Thyroid gland (tissue), 4 donors: ENCODE measurements at regions not wholly inside any gene's neighbourhood (a gene's known extent, or its start where the extent isn't known, plus 50 kb on each side); places are given as distances from the start of the nearest gene placed in this dataset.

Experiments used
- DNase-seq, 2 donors: peaks; one replicate each; pipeline ENCODE4 v3.0.0-alpha.2; 2019
- H3K27ac ChIP-seq, 3 donors: fragments of 200-600 bp; sonication (generic); 1 replicate in 2 of 3; 2 replicates in 1 of 3; pipeline ENCODE4 v1.5.1; 2016 to 2019; ENCODE audit warnings: mild to moderate bottlenecking in 1 of 3, moderate library complexity in 1 of 3
- H3K27me3 ChIP-seq: fragments of 200-600 bp; sonication (generic); one replicate; pipeline ENCODE4 v1.5.1; 2019
- H3K36me3 ChIP-seq, 2 donors: fragments of 200-600 bp; sonication (generic); one replicate each; pipeline ENCODE4 v1.5.1; 2016 to 2019
- H3K4me1 ChIP-seq, 2 donors: fragments of 200-600 bp; sonication (generic); one replicate each; pipeline ENCODE4 v1.5.1; 2017 to 2019
- H3K4me3 ChIP-seq, 3 donors: fragments of 200-600 bp; sonication (generic); replicated peaks in 1 of 3; 1 replicate in 2 of 3; 2 replicates in 1 of 3; pipeline ENCODE4 v1.5.1; 2016; ENCODE audit warnings: mild to moderate bottlenecking in 1 of 3
- H3K9me3 ChIP-seq: fragments of 200-600 bp; sonication (generic); one replicate; pipeline ENCODE4 v1.5.1; 2017
- POLR2A ChIP-seq, 2 donors: fragments of 450-650 bp; IDR thresholded peaks; one replicate each; pipeline ENCODE4 v1.6.1; 2017; ENCODE audit warnings: antibody characterized with exemption in 2 of 2, mild to moderate bottlenecking in 2 of 2, moderate library complexity in 1 of 2
- WGBS, 2 donors: methylation state at CpG; one replicate each; pipeline ENCODE4 v1.1.5; 2017; 5-methylcytosine and 5-hydroxymethylcytosine counted together
- intact Hi-C: fragments of 100-400 bp; cut with DNase I; formaldehyde crosslinking; loops from one replicate; pipeline ENCODE4 v1.15.1; 2023
- TF ChIP-seq, protein P1 (sequence below), 6 experiments: fragments of 200-600 bp in 3 of 6; fragments of 450-650 bp in 3 of 6; sonication (generic) in 3 of 6; IDR thresholded peaks; one replicate each; pipeline ENCODE4 v1.5.1; 2016 to 2019; ENCODE audit warnings: antibody characterized with exemption in 6 of 6, mild to moderate bottlenecking in 2 of 6, inconsistent platforms in 1 of 6, moderate library complexity in 1 of 6

DNA sequence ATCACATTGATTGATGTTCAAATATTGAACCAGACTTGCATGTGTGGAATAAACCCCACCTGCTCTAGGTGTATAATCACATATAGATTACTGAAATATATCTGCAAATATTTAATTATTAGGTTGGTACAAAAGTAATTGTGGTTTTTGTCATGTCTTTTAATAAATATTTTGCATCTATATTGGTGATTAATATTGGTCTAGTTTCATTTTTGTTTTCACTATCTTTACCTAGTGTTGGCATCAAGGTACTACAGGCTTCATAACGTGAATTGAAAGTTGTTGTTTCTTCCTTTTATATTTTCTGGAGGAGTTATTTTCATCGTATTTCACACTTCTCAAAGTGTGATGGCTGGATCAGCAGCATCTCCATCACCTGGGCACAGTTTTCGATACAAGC is 740.0 kb upstream of the TMEM132C start:
- intact Hi-C loops = no loop called here
- WGBS, 2 donors = 76 to 83% methylated on average over 3 of the region's 3 CpGs

DNA sequence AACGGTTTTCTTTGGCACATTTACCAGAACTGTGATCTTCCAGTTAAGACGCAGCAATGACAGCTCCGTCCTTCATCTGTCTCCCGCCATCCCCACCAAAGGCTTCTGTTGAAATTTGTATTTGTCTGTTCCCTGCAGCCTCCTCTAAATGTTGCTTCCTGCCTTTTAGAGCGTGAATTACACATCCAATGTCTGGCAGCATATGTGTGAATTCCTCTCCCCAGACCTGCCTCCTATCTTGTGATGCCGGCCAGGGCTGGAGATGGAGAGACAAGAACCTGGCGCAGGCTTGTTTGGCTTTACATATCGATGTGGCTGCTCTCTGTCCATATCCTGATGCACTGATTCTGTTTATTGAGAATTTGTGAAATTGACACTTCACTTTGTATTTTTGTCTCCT is 738.4 kb upstream of the TMEM132C start:
- no peaks in the 10 kb centered on the region for H3K36me3 ChIP-seq
- no peak for DNase-seq
- H3K4me3 ChIP-seq = no peak overlapping the region
- H3K27ac ChIP-seq = no peak overlapping the region
- TF ChIP-seq POLR2A (IDR thresholded peaks at IDR 0.05) = no peak
- TF ChIP-seq, protein P1, sequence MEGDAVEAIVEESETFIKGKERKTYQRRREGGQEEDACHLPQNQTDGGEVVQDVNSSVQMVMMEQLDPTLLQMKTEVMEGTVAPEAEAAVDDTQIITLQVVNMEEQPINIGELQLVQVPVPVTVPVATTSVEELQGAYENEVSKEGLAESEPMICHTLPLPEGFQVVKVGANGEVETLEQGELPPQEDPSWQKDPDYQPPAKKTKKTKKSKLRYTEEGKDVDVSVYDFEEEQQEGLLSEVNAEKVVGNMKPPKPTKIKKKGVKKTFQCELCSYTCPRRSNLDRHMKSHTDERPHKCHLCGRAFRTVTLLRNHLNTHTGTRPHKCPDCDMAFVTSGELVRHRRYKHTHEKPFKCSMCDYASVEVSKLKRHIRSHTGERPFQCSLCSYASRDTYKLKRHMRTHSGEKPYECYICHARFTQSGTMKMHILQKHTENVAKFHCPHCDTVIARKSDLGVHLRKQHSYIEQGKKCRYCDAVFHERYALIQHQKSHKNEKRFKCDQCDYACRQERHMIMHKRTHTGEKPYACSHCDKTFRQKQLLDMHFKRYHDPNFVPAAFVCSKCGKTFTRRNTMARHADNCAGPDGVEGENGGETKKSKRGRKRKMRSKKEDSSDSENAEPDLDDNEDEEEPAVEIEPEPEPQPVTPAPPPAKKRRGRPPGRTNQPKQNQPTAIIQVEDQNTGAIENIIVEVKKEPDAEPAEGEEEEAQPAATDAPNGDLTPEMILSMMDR (IDR thresholded peaks at IDR 0.05) = no peak
- H3K27me3 ChIP-seq = no peaks in the 10 kb centered on the region
- no peaks in the 10 kb centered on the region for H3K9me3 ChIP-seq
- 72 to 73% methylated on average over 8 of the region's 8 CpGs for WGBS, 2 donors
- H3K4me1 ChIP-seq = no peaks in the 10 kb centered on the region
- intact Hi-C loops = no loop called here

More for the DNA sequence above, 740.0 kb upstream of the TMEM132C start:
- no peak overlapping the region for H3K27ac ChIP-seq
- DNase-seq = no peak
- H3K4me3 ChIP-seq = no peak overlapping the region
- no peaks in the 10 kb centered on the region for H3K4me1 ChIP-seq
- no peaks in the 10 kb centered on the region for H3K9me3 ChIP-seq
- H3K27me3 ChIP-seq = no peaks in the 10 kb centered on the region
- no peak for TF ChIP-seq POLR2A (IDR thresholded peaks at IDR 0.05)
- TF ChIP-seq, protein P1 (IDR thresholded peaks at IDR 0.05) = no peak
- H3K36me3 ChIP-seq = no peaks in the 10 kb centered on the region

DNA sequence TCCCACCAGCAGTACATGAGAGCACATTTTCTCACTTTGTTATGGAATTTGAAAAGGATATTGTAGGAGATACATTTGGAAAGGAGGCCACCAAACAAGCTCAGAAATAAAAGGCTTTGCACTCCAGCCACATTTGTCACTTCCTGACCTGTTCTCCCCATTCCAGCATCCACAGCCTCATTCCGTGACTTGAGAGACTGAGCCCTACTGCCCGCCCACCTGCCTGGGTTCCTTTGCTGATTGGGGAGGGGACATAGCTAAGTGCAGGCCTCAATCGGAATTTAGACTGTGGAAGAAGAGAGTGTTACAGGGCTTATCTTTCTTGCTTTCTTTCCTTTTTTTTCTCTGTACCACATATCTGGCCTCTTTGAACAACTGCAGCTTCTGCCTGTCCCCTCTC is 735.4 kb upstream of the TMEM132C start:
- H3K36me3 ChIP-seq = no peaks in the 10 kb centered on the region
- no peak overlapping the region for H3K27ac ChIP-seq
- no peaks in the 10 kb centered on the region for H3K4me1 ChIP-seq
- H3K9me3 ChIP-seq = no peaks in the 10 kb centered on the region
- H3K4me3 ChIP-seq = no peak overlapping the region
- 41 to 64% methylated on average over 3 of the region's 3 CpGs for WGBS, 2 donors
- H3K27me3 ChIP-seq = no peaks in the 10 kb centered on the region
- no peak for DNase-seq
- no peak for TF ChIP-seq POLR2A (IDR thresholded peaks at IDR 0.05)
- TF ChIP-seq, protein P1 (IDR thresholded peaks at IDR 0.05) = no peak
- intact Hi-C loops = no loop called here

DNA sequence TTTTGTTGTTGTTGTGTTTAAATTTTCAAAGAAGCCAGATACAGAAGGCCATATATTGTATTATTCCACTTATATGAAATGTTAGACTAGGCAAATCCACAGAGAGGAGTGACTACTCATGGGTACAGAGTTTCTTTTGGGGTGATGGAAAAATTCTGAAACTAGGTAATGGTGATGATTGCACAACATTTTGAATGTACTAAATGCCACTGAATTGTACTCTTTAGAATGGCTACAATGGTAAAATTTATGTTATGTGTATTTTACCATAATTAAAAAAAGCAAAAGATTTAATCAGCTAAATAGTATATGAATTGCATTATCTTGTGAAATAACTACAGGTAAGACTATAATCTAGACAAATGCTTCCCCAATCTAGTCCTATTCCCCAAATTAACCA is 733.6 kb upstream of the TMEM132C start:
- Histone ChIP-seq H3K9me3 (no peaks in the 10 kb centered on the region), H3K4me1 (no peaks in the 10 kb centered on the region), H3K27me3 (no peaks in the 10 kb centered on the region), H3K36me3 (no peaks in the 10 kb centered on the region), H3K27ac (no peak overlapping the region), H3K4me3 (no peak overlapping the region)
- no peak for DNase-seq
- intact Hi-C loops = no loop called here
- TF ChIP-seq, protein P1 (IDR thresholded peaks at IDR 0.05) = no peak
- no peak for TF ChIP-seq POLR2A (IDR thresholded peaks at IDR 0.05)

DNA sequence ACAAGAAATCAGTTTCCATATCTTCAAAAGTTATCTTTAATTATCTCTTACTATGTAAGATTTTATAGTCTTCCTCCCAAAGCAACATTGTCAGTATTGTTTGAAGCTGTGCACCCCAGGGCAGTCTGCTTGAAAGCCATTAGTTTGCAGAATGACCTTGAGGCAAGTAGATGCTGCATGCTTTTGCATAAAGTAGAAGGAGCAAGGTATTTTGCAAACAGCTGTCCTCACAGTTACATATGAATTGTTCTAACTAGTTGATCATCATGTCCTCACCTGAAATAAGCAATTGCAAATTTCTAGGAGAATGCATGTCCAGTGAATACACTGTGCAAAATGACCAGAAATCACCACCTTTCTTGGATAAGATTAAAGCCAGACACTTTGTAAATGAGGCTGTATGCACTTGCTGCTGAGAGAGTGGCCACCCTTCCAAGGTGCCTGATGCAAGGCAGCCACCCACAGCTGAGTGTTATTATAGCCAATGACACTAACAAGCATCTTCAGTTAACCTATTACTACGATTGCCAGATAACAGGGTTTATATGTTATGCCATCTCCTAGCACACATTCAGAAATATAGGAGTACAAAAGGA is 730.0 kb upstream of the TMEM132C start:
- Histone ChIP-seq H3K36me3 (no peaks in the 10 kb centered on the region), H3K27me3 (no peaks in the 10 kb centered on the region), H3K4me3 (no peak overlapping the region), H3K27ac (no peak overlapping the region), H3K9me3 (no peaks in the 10 kb centered on the region), H3K4me1 (no peaks in the 10 kb centered on the region)
- WGBS, 2 donors = 35 to 61% methylated on average over 1 of the region's 1 CpG
- TF ChIP-seq, protein P1 (IDR thresholded peaks at IDR 0.05) = no peak
- TF ChIP-seq POLR2A (IDR thresholded peaks at IDR 0.05) = no peak
- intact Hi-C loops = no loop called here
- no peak for DNase-seq
